Transverse colon (tissue), 4 donors: ENCODE measurements at regions not wholly inside any gene's neighbourhood (a gene's known extent, or its start where the extent isn't known, plus 50 kb on each side); places are given as distances from the start of the nearest gene placed in this dataset.
"Not testable (repeated sequence)": the region's sequence is repeated elsewhere in the genome, so short reads cannot be mapped to it uniquely, and the experiment has no call there.

Experiments used
- DNase-seq: peaks from one replicate; pipeline ENCODE4 v3.0.0-alpha.2; 2019
- H3K27ac ChIP-seq, 4 donors: fragments of 200-600 bp; sonication (generic); 2 replicates each; pipeline ENCODE4 v1.5.1; 2016 to 2018; ENCODE audit warnings: inconsistent platforms in 4 of 4
- H3K27me3 ChIP-seq: fragments of 200-600 bp; sonication (generic); 2 replicates; pipeline ENCODE4 v1.5.1; 2017; ENCODE audit warnings: inconsistent platforms
- H3K36me3 ChIP-seq, 4 donors: fragments of 200-600 bp; sonication (generic); 2 replicates each; pipeline ENCODE4 v1.5.1; 2017 to 2019; ENCODE audit warnings: inconsistent platforms in 4 of 4
- H3K4me1 ChIP-seq, 4 donors: fragments of 200-600 bp; sonication (generic); 2 replicates each; pipeline ENCODE4 v1.5.1; 2017 to 2020; ENCODE audit warnings: inconsistent platforms in 4 of 4
- H3K4me3 ChIP-seq, 4 donors: fragments of 200-600 bp; sonication (generic); 1 replicate in 1 of 4; 2 replicates in 3 of 4; pipeline versions ENCODE4 v1.5.1 to v1.6.1; 2017 to 2019; ENCODE audit warnings: inconsistent platforms in 4 of 4
- H3K9me3 ChIP-seq, 2 donors: fragments of 200-600 bp; sonication (generic); 2 replicates each; pipeline ENCODE4 v1.5.1; 2017 to 2019; ENCODE audit warnings: inconsistent platforms in 2 of 2
- EP300 ChIP-seq: sonication (generic); formaldehyde crosslinking; IDR thresholded peaks from one replicate; pipeline ENCODE4 v1.6.1; 2017; ENCODE audit warnings: antibody characterized with exemption, low read depth
- POLR2A ChIP-seq: fragments of 450-650 bp; IDR thresholded peaks from one replicate; pipeline ENCODE4 v1.6.1; 2016; ENCODE audit warnings: antibody characterized with exemption, mild to moderate bottlenecking, moderate library complexity
- POLR2AphosphoS5 ChIP-seq, 3 donors: sonication (generic); formaldehyde crosslinking; IDR thresholded peaks; one replicate each; pipeline ENCODE4 v1.6.1; 2016; ENCODE audit warnings: antibody characterized with exemption in 3 of 3
- WGBS, 2 donors: methylation state at CpG; one replicate each; pipeline ENCODE4 v1.1.5; 2018; ENCODE audit warnings: low coverage in 1 of 2; 5-methylcytosine and 5-hydroxymethylcytosine counted together
- in situ Hi-C, 4 donors: fragments of 200-750 bp; cut with MboI; loops; one replicate each; pipeline versions ENCODE4 v1.15.0 to v1.15.1; 2017; ENCODE audit warnings: low sequenced_read_pairs in 3 of 4, low pct_ligation_motif_present in 1 of 4, low pct_unique_long_range_greater_than_20kb in 1 of 4
- intact Hi-C: fragments of 100-400 bp; cut with DNase I; formaldehyde crosslinking; loops from one replicate; pipeline ENCODE4 v1.15.1; 2023; ENCODE audit warnings: low total_unique reads
- TF ChIP-seq, protein P1 (sequence below), 5 experiments: fragments of 200-600 bp in 3 of 5; fragments of 450-650 bp in 2 of 5; sonication (generic) in 3 of 5; IDR thresholded peaks; 1 replicate in 2 of 5; 2 replicates in 3 of 5; pipeline ENCODE4 v1.5.1; 2016 to 2017; ENCODE audit warnings: antibody characterized with exemption in 5 of 5, inconsistent platforms in 3 of 5, mild to moderate bottlenecking in 2 of 5, moderate library complexity in 1 of 5

DNA sequence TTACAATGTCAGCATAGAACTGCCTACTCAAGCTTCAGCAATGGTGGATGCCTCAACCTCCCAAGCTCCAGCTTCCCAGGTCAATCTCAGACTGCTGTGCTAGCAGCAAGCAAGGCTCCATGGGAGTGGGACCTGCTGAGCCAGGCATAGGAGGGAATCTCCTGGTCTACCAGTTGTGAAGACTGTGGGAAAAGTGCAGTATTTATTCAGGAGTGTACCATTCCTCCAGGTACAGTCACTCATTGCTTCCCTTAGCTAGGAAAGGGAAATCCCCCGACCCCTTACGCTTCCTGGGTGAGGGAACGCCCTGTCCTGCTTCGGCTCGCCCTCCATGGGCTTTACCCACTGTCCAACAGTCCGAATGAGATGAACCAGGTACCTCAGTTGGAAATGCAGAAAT is 130.3 kb downstream of the ADCYAP1 start:
- Histone ChIP-seq H3K36me3 (no peaks in the 10 kb centered on the region), H3K4me1 (no peaks in the 10 kb centered on the region), H3K27ac (no peak overlapping the region), H3K27me3 (no peaks in the 10 kb centered on the region), H3K9me3 (peaks cover 4 to 8% of the 10 kb centered on the region in 2 donors), H3K4me3 (no peak overlapping the region)
- in situ Hi-C loops = no loop called here
- DNase-seq = no peak
- intact Hi-C loops = no loop called here
- 91% methylated on average over 6 of the region's 6 CpGs; no CpG with 5 or more reads in 1 of the 2 donors for WGBS, 2 donors
- TF ChIP-seq POLR2A = no peak
- TF ChIP-seq, protein P1, sequence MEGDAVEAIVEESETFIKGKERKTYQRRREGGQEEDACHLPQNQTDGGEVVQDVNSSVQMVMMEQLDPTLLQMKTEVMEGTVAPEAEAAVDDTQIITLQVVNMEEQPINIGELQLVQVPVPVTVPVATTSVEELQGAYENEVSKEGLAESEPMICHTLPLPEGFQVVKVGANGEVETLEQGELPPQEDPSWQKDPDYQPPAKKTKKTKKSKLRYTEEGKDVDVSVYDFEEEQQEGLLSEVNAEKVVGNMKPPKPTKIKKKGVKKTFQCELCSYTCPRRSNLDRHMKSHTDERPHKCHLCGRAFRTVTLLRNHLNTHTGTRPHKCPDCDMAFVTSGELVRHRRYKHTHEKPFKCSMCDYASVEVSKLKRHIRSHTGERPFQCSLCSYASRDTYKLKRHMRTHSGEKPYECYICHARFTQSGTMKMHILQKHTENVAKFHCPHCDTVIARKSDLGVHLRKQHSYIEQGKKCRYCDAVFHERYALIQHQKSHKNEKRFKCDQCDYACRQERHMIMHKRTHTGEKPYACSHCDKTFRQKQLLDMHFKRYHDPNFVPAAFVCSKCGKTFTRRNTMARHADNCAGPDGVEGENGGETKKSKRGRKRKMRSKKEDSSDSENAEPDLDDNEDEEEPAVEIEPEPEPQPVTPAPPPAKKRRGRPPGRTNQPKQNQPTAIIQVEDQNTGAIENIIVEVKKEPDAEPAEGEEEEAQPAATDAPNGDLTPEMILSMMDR (IDR thresholded peaks at IDR 0.05) = no peak
- no peak for TF ChIP-seq EP300
- no peak for TF ChIP-seq POLR2AphosphoS5 (IDR thresholded peaks at IDR 0.05)

- no peak for DNase-seq
- 64 to 65% methylated on average over 3 of the region's 3 CpGs for WGBS, 2 donors
- in situ Hi-C loops = no loop called here
- Histone ChIP-seq H3K4me1 (no peaks in the 10 kb centered on the region), H3K27me3 (no peaks in the 10 kb centered on the region), H3K9me3 (no peaks in the 10 kb centered on the region), H3K27ac (no peak overlapping the region), H3K36me3 (no peaks in the 10 kb centered on the region), H3K4me3 (no peak overlapping the region)
- TF ChIP-seq POLR2A (no peak), POLR2AphosphoS5 (IDR thresholded peaks at IDR 0.05) (no peak), EP300 (no peak)
- TF ChIP-seq, protein P1 (IDR thresholded peaks at IDR 0.05) = no peak
- intact Hi-C loops = no loop called here
Observed at GRCh38 chr18:1036926-1037325, 132.3 kb downstream of the ADCYAP1 start.

DNA sequence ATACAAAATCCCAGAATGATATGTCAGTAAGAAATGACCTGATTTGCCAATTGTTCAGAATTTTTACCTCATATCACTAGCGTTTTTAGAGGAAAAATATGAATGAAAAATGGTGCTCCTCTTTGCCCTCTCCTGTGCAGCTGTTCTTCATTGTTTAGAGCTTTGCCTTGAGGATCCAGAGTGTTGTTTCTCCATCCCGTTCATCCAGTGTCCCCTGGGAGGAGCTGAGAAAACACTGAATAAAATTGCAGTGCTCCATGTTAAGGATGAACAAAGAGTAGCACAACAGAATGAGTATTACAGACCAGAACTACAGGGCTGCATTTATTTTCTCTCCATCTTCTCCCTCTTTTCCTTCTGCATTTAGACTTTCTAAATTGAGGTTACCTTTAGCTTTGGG is 133.1 kb downstream of the ADCYAP1 start:
- Histone ChIP-seq H3K4me1 (no peaks in the 10 kb centered on the region), H3K4me3 (no peak overlapping the region), H3K9me3 (no peaks in the 10 kb centered on the region), H3K36me3 (no peaks in the 10 kb centered on the region), H3K27me3 (no peaks in the 10 kb centered on the region), H3K27ac (no peak overlapping the region)
- in situ Hi-C loops = no loop called here
- WGBS, 2 donors = 48 to 53% methylated on average over 2 of the region's 2 CpGs
- intact Hi-C loops = no loop called here
- no peak for DNase-seq
- TF ChIP-seq EP300 (no peak), POLR2A (no peak), POLR2AphosphoS5 (IDR thresholded peaks at IDR 0.05) (no peak)
- TF ChIP-seq, protein P1 (IDR thresholded peaks at IDR 0.05) = no peak

- intact Hi-C loops = no loop called here
- H3K4me3 ChIP-seq = no peak overlapping the region
- H3K9me3 ChIP-seq = no peaks in the 10 kb centered on the region
- no peaks in the 10 kb centered on the region for H3K4me1 ChIP-seq
- WGBS, 2 donors = 70 to 90% methylated on average over 2 to 7 of the region's 7 CpGs
- TF ChIP-seq, protein P1 (IDR thresholded peaks at IDR 0.05) = no peak
- TF ChIP-seq POLR2A = no peak
- no peak for TF ChIP-seq EP300
- TF ChIP-seq POLR2AphosphoS5 (IDR thresholded peaks at IDR 0.05) = no peak
- no peak overlapping the region for H3K27ac ChIP-seq
- in situ Hi-C loops = no loop called here
- H3K36me3 ChIP-seq = no peaks in the 10 kb centered on the region
- no peaks in the 10 kb centered on the region for H3K27me3 ChIP-seq
- no peak for DNase-seq
Observed at GRCh38 chr18:1039421-1039820, 134.8 kb downstream of the ADCYAP1 start.

- H3K9me3 ChIP-seq, DNase-seq, intact Hi-C loops, H3K27ac ChIP-seq, H3K27me3 ChIP-seq, H3K4me3 ChIP-seq, H3K4me1 ChIP-seq, in situ Hi-C loops, H3K36me3 ChIP-seq: not testable (repeated sequence)
- 44 to 67% methylated on average over 2 of the region's 2 CpGs for WGBS, 2 donors
Observed at GRCh38 chr18:1043039-1043438, 138.4 kb downstream of the ADCYAP1 start.
